AG10803 (cell line): ENCODE measurements at regions not wholly inside any gene's neighbourhood (a gene's known extent, or its start where the extent isn't known, plus 50 kb on each side); places are given as distances from the start of the nearest gene placed in this dataset.

Experiments
- DNase-seq: peaks from one replicate; pipeline ENCODE4 v3.0.0; 2010; ENCODE audit warnings: low read depth
- H3K4me3 ChIP-seq: 2 replicates; pipeline ENCODE4 v1.5.1; 2011; ENCODE audit warnings: mild to moderate bottlenecking, low read length, control low read depth
- CTCF ChIP-seq: conservative IDR thresholded peaks from 2 replicates; pipeline ENCODE4 v1.5.1; 2011; ENCODE audit warnings: mild to moderate bottlenecking, low read length, control low read depth, inconsistent platforms

- TF ChIP-seq CTCF = no peak
- no peak for DNase-seq
- no peak overlapping the region for H3K4me3 ChIP-seq
These were observed 257.0 kb downstream of the OTUD1 start for GRCh38 chr10:23695825-23696420.

- DNase-seq = no peak
- no peak overlapping the region for H3K4me3 ChIP-seq
These were observed 257.6 kb downstream of the OTUD1 start for GRCh38 chr10:23696476-23696875.

GRCh38 chr10:23702977-23703414 is 264.1 kb downstream of the OTUD1 start:
- TF ChIP-seq CTCF = peak; percentile 74
- no peak overlapping the region for H3K4me3 ChIP-seq
- DNase-seq = peak; percentile 64

More at GRCh38 chr10:23696476-23696875, 257.6 kb downstream of the OTUD1 start:
- no peak for TF ChIP-seq CTCF

- no peak for TF ChIP-seq CTCF
- DNase-seq = no peak
- H3K4me3 ChIP-seq = no peak overlapping the region
These were observed 276.5 kb downstream of the OTUD1 start for GRCh38 chr10:23715363-23715762.

GRCh38 chr10:23717913-23718312 is 279.0 kb downstream of the OTUD1 start:
- no peak overlapping the region for H3K4me3 ChIP-seq
- DNase-seq = no peak

GRCh38 chr10:23718946-23719345 is 280.1 kb downstream of the OTUD1 start:
- TF ChIP-seq CTCF = no peak
- DNase-seq = no peak
- no peak overlapping the region for H3K4me3 ChIP-seq

More at GRCh38 chr10:23717913-23718312, 279.0 kb downstream of the OTUD1 start:
- TF ChIP-seq CTCF = no peak

GRCh38 chr10:23723796-23724195 is 284.9 kb downstream of the OTUD1 start:
- no peak for TF ChIP-seq CTCF
- no peak overlapping the region for H3K4me3 ChIP-seq
- DNase-seq = no peak
